ENCODE measurements at regions not wholly inside any gene's neighbourhood (a gene's known extent, or its start where the extent isn't known, plus 50 kb on each side); places are given as distances from the start of the nearest gene placed in this dataset.

DNA sequence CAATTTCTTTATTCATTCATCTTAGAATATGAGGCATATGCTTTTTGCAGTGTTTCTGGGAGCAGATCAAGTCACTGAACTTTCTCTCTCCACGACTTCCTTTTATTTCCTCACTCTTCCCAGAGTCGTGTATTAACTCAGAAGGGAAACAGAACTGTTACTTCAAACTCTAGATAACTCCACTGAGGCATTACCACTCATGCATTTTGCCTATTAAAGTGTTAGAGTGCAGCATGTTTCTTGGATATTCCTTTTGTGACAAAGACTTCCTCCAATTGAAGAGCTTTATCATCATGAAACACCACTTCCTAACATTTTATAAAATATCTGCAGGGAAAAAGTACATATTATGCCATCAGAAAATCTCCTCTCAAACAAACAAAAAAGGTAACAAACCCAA, 797.4 kb upstream of the COBL start:
- no peak for DNase-seq

- no peak for DNase-seq
Observed at GRCh38 chr7:52107355-52107754, 790.7 kb upstream of the COBL start.

DNA sequence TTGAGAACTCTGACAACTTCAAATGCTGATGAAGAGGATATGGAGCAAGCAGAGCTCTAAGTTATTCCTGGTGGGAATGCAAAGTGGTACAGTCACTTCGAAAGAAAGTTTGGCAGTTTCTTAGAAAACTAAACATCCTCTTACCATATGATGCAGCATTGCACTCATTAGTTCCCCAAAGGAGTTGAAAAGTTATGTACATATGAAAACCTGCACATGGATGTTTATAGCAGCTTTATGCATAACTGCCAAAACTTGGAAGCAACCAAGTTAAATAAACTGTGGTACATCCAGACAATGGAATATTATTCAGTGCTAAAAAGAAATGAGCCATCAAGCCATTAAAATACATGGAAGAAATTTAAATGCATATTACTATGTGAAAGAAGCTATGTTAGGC, 779.3 kb upstream of the COBL start:
- no peak for DNase-seq

DNA sequence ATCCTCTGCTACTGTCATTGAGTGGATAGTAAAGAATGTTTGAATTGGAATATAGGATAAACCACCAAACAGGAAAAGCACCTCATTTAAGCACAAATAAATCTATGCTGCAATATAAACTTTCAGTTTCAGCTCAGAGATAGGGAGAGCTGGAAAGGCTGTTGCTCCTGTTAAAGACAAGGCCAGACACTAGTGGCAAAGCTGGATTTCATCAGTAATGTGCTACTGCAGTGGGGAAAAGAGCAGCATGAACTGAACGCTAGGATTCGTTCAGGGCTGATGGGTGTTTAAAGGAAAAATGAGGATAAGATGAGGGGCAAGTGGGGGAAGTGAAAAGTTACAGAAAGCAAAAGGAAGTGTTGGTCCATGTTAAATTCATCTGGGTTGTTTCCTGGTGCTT, 775.4 kb upstream of the COBL start:
- DNase-seq: no peak

- DNase-seq: no peak
Observed at GRCh38 chr7:52091101-52091500, 774.5 kb upstream of the COBL start.

DNA sequence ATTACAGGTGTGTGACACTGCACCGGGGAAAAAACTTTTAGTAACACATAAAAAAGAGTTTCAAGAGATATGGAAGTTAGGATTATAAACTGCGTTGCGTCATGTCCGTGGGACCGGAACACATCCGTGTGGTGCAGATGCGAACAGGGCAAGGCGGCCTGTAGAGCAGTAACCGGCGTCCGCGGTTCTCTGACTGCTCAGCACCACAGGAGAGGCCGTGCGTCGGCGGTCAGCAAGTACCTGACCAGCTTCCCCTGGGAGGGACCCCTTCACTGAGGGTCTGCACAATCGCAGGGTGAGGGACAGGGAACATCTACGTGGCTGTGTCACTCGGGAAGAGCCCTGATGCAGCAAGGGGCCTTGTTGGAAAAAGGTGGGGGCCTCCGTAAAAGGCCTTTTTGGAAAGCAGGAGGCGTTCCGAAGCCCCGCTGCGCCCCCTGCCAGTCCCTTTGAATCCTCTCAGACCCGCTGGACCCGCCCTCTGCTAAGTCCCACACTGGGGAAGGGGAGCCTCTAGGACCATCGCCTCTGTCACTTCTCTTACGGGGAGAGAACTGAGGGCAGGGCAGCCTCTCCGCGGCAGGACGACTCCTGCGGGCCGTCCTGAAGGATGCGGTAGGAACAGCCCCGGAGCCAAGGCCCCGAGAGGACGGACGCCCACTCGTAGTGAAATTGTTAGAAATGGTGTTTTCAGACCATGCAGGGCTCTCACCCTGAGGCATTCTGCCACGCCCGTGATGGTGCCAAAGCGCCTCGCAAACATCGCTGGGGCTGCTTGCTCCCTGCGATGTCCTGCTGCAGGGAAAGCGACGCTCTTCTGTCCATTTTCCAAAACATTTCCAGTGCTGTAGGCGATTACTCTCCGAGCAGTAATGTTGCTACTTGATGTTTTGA, 771.6 kb upstream of the COBL start:
- no peak for DNase-seq

- DNase-seq: no peak
Observed at GRCh38 chr7:52085610-52086009, 769.0 kb upstream of the COBL start.

- no peak for DNase-seq
Observed at GRCh38 chr7:52080493-52080892, 763.9 kb upstream of the COBL start.

DNA sequence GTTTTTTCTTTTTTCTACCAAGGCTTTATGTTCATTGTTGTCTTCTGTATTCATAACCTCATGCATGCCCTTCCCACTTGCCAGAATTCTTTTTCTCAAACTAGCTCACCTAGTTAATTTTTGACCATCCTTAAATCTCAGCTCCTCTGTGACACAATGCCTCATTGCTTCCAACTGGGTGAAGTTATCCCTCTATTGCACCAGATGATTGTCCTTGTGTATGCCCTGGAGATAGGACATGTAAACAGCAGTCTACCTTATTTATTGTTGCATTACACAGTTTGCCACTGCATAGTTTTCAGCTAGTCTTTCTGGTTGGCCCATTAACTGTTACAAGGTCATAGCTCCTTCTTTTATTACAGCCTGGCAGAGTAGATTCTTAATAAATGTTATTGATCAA, 763.1 kb upstream of the COBL start:
- no peak for DNase-seq

- DNase-seq: no peak
Observed at GRCh38 chr7:52077571-52077970, 761.0 kb upstream of the COBL start.

- peak; percentile 3 for DNase-seq
Observed at GRCh38 chr7:52074912-52075311, 758.3 kb upstream of the COBL start.

DNA sequence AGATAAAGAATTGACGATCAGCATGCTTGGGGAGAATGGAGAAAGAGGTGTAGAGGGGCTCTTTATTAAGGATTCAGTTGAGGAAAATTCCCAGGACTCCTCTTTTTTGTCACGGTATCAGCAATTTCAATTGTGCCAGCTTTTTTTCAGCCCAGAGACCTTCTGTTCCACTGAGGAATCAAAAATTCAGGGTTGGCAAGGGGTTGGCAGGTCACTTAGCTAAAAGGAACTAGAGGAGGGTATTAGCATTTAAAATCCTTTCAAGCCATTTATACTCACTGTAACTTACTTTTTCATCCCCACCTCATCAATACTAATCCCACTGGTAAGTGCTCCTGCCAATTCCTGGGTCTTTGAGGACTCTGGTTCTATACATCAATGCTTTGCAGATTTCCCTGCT, 757.5 kb upstream of the COBL start:
- no peak for DNase-seq

GRCh38 chr7:52071744-52072143, 755.1 kb upstream of the COBL start:
- no peak for DNase-seq

DNA sequence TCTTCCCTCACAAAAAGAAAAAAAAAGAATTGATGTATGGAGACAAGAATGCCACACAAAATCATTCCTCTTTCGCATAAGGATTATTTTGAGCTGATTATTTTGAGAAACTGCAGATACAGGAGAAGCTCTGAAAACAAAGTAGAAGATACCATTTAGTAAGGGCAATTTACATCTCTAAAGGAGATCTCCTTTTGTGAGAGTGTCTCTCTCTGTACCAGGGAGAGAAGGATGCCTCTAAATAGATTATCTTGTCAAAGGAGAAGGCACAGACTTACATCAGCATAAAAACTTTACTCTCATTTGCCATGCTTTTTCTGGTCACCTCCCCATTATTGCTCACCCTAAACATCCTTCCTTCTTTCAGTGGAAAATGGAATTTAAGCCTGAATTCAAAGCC, 747.9 kb upstream of the COBL start:
- no peak for DNase-seq

DNA sequence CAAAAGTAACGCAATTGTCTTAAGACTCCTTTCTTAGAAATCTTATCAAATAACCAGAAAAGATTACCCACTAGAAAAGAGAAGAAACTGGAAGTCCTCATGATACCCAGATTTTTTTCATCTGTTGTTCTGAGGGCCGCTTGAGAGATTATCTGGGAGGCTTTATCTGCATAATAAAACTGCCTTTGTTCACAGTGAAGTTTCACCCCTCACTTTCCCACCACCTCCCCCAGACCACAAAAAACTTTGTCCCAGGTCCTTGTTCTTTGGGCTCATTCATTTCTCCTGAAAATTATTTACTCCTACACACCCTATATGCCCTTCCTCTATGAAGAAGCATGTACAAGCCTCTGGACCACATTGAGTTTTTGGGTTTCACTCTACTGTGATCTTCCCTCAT, 745.1 kb upstream of the COBL start:
- DNase-seq: no peak

DNA sequence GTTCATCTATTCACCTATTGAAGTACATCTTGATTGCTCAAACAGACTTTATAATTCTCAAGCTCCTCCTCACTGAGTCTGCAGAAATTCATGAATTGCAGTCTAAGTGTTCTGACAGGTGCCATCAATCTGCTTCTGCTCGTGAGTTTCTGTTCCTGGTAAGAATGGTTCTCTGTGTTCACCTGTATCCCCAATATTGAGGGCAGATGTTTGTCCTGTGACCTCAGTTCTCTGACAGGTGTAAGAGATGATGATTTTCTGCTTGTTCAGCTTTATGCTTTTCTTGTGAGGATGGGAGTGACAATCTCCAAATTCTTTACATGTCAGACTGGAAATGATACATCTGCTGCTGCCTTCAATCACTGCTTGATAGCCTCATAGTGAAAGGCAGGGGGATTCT, 736.9 kb upstream of the COBL start:
- DNase-seq: no peak

DNA sequence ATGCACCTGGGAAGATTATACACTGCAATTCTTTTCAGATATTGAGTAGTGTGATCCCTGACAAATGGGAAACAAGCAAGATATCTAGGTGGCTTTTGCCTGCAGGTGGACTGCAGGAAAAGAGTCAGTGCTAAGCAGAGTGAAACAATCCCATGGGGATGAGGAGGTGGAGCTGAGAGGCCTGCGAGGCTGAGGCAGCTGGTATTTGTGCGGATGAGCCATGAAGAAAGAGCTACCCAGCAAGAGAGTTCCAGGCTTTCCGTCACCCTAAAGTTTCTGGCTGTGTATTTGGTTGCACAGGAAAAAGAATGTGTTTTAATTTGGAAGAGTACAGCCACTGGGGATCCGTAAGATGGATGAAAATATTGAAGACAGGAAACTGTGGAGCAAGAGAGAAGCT, 714.1 kb upstream of the COBL start:
- no peak for DNase-seq

DNA sequence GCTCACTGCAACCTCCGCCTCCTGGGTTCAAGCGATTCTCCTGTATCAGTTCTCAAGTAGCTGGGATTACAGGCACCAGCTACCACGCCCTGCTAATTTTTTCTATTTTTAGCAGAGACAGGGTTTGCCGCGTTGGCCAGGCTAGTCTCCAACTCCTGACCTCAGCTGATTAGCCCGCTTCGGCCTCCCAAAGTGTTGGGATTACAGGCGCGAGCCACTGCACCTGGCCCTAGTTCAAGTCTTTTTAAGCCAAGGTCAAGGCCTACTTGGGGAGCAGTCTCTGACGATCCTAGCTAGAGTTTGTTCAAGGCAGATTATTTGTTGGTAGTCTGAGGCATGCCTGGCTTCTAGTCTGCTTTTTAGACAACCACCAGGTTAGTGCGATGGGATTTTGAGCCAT, 709.5 kb upstream of the COBL start:
- no peak for DNase-seq

DNA sequence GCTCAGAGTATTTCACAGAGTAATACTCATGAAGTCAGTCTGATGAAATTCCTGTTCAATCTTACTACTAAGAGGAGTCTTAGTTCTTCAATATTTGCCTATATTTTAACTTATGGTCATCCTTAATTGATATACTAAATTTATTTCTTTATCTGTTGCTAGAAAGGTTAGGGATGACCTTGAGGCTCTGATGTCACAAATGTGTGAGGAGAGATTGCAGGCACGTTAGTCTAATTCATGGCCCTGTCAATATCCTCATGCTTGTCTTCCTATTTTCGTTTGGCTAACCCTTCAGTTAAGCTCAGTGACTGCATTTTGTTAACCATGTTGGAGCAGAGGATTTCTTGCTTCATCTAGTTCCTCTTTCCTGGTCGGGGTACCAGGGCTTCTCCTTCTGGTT, 704.7 kb upstream of the COBL start:
- DNase-seq: no peak

- no peak for DNase-seq
Observed at GRCh38 chr7:52018680-52019054, 702.1 kb upstream of the COBL start.

DNA sequence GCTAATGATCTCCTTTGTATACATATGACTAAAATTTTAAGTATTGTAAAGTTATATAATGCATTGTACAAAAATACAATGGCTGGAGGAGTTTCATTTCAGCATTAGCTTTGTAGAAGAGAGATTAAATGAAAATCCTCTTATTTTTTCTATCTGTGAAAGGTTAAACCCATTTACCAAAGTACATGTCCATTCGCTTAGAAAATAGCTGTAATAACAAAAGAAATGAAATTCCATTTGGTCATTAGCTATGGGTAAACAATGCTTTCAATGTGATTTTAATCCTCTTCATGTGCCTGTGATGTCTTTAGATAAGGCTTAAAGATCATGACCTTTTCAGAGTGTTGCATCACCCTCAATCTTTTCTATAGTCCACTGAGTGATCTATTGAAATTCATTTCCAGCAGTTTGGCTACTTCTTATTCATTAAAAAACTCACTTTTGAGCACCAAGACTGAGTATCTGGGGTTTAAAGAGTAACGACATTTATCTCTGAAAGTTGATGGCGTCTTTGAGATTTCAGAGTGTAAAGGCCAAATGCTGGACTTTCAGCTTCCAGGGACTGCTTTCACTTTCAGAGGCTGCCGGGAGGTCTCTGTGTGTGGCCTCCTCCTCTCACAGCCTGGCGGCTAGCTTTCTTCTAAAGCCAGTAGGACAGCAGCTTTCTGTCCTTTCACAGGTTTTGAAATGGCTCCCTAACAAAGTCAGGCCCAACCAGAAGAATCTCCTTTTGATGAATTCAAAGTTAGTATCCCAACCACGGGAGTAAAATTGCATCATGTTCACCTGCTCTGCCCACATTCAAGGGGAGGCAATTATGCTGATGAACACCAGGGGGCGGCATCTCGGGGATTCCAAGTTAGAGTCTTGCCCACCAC, 701.4 kb upstream of the COBL start:
- DNase-seq: no peak

GRCh38 chr7:52009181-52009580, 692.6 kb upstream of the COBL start:
- peak; percentile 58 for DNase-seq

DNA sequence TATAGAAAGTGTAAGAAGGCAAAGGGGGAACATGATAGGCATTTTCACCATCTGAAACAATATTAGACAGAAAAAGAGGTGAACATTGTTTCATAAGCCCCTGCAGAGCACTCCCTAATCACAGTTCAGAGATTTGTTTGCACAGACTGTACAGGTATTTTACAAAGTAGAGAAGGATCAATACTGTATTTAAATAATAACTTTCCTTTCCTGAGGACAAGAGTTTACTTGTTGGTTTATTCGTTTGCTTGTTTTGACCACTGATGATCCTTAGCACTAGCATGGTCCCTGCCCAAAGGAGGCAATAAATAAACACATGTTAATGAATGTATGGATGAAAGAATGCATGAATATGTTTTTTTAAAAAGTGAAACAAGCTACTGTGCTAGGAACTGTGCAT, 690.1 kb upstream of the COBL start:
- no peak for DNase-seq

- DNase-seq: no peak
Observed at GRCh38 chr7:52005613-52006012, 689.0 kb upstream of the COBL start.
